GM23338 (cell line): ENCODE measurements at regions not wholly inside any gene's neighbourhood (a gene's known extent, or its start where the extent isn't known, plus 50 kb on each side); places are given as distances from the start of the nearest gene placed in this dataset.

Experiments
- ATAC-seq: fragments of 200-7000 bp; cut with Tn5 transposase; 3 replicates; pipeline ENCODE4 v1.9.1; 2020
- DNase-seq: peaks from one replicate; pipeline ENCODE4 v3.0.0-alpha.2; 2015; ENCODE audit warnings: low spot score
- H2AFZ ChIP-seq: fragments of 200-600 bp; sonication (generic); 2 replicates; pipeline ENCODE4 v1.8.0; 2016; ENCODE audit warnings: antibody characterized with exemption, mild to moderate bottlenecking, moderate library complexity
- H3F3A ChIP-seq: fragments of 200-600 bp; sonication (generic); replicated peaks from 2 replicates; pipeline ENCODE4 v1.8.0; 2017; ENCODE audit warnings: antibody characterized with exemption, mixed run types, low read depth
- H3K27ac ChIP-seq: fragments of 200-600 bp; sonication (generic); 2 replicates; pipeline ENCODE4 v1.6.1; 2016; ENCODE audit warnings: low read depth
- H3K27me3 ChIP-seq: fragments of 200-600 bp; sonication (generic); 2 replicates; pipeline ENCODE4 v1.8.0; 2016; ENCODE audit warnings: mild to moderate bottlenecking, mixed run types, moderate library complexity; ENCODE audit not compliant: insufficient read depth
- H3K36me3 ChIP-seq: fragments of 200-600 bp; sonication (generic); 2 replicates; pipeline ENCODE4 v1.8.0; 2016; ENCODE audit warnings: mild to moderate bottlenecking; ENCODE audit not compliant: insufficient read depth
- H3K4me1 ChIP-seq: fragments of 200-600 bp; sonication (generic); 2 replicates; pipeline ENCODE4 v1.8.0; 2016; ENCODE audit warnings: mild to moderate bottlenecking, moderate library complexity; ENCODE audit not compliant: insufficient read depth
- H3K4me2 ChIP-seq: fragments of 200-600 bp; sonication (generic); 2 replicates; pipeline ENCODE4 v1.7.1; 2017; ENCODE audit warnings: mixed run types
- H3K4me3 ChIP-seq: fragments of 200-600 bp; sonication (generic); 2 replicates; pipeline ENCODE4 v1.6.1; 2016; ENCODE audit warnings: mixed run types
- H3K79me2 ChIP-seq: fragments of 200-600 bp; sonication (generic); replicated peaks from 2 replicates; pipeline ENCODE4 v1.8.0; 2017; ENCODE audit warnings: mild to moderate bottlenecking; ENCODE audit not compliant: insufficient read depth
- H3K9me2 ChIP-seq: fragments of 200-600 bp; sonication (generic); 2 replicates; pipeline ENCODE4 v1.8.0; 2017; ENCODE audit not compliant: insufficient read depth
- H4K20me1 ChIP-seq: fragments of 200-600 bp; sonication (generic); replicated peaks from 2 replicates; pipeline ENCODE4 v1.8.0; 2017; ENCODE audit warnings: mild to moderate bottlenecking; ENCODE audit not compliant: insufficient read depth
- H3K27ac Mint-ChIP-seq: 2 replicates; pipeline ENCODE4 v1.8.0; 2020; ENCODE audit warnings: inconsistent platforms, mild to moderate bottlenecking, moderate library complexity, mixed read lengths
- H3K27me3 Mint-ChIP-seq: 3 replicates; pipeline ENCODE4 v1.8.0; 2022; ENCODE audit warnings: low read depth, mild to moderate bottlenecking, moderate library complexity, mixed read lengths, inconsistent platforms; ENCODE audit not compliant: insufficient read depth, poor library complexity
- H3K36me3 Mint-ChIP-seq: 3 replicates; pipeline ENCODE4 v1.8.0; 2021; ENCODE audit warnings: low read depth, mild to moderate bottlenecking, inconsistent platforms, moderate library complexity, mixed read lengths
- H3K4me1 Mint-ChIP-seq: 3 replicates; pipeline ENCODE4 v1.8.0; 2020; ENCODE audit warnings: mild to moderate bottlenecking, inconsistent platforms, mixed read lengths
- H3K4me3 Mint-ChIP-seq: 3 replicates; pipeline ENCODE4 v1.8.0; 2021; ENCODE audit warnings: moderate library complexity, mild to moderate bottlenecking, inconsistent platforms, mixed read lengths
- H3K9me3 Mint-ChIP-seq: 3 replicates; pipeline ENCODE4 v1.8.0; 2020; ENCODE audit warnings: moderate library complexity, mild to moderate bottlenecking, inconsistent platforms, mixed read lengths
- CREB1 ChIP-seq: fragments of 250-450 bp; sonication (Bioruptor Pico); IDR thresholded peaks from 2 replicates; pipeline ENCODE4 v1.5.0; 2020; ENCODE audit warnings: low read depth, mild to moderate bottlenecking, moderate library complexity
- EZH2 ChIP-seq: fragments of 200-600 bp; sonication (generic); IDR thresholded peaks from one replicate; pipeline ENCODE4 v1.8.0; 2017; ENCODE audit warnings: antibody characterized with exemption, mild to moderate bottlenecking, low read depth; ENCODE audit not compliant: unreplicated experiment
- EZH2phosphoT487 ChIP-seq: fragments of 200-600 bp; sonication (generic); IDR thresholded peaks from one replicate; pipeline ENCODE4 v1.8.1; 2018; ENCODE audit warnings: antibody characterized with exemption; ENCODE audit not compliant: unreplicated experiment
- JUNB ChIP-seq: IDR thresholded peaks from one replicate; pipeline ENCODE4 v1.6.1; 2016; ENCODE audit warnings: antibody characterized with exemption; ENCODE audit not compliant: unreplicated experiment
- NANOG ChIP-seq: IDR thresholded peaks from 2 replicates; pipeline ENCODE4 v1.6.1; 2016; ENCODE audit warnings: antibody characterized with exemption, borderline replicate concordance
- POLR2AphosphoS5 ChIP-seq: IDR thresholded peaks from 2 replicates; pipeline ENCODE4 v1.6.1; 2016; ENCODE audit warnings: antibody characterized with exemption, low read depth
- STAT1 ChIP-seq: IDR thresholded peaks from one replicate; pipeline ENCODE4 v1.6.1; 2016; ENCODE audit warnings: antibody characterized with exemption; ENCODE audit not compliant: unreplicated experiment
- ZNF114 ChIP-seq: fragments of 250-450 bp; sonication (Bioruptor Pico); IDR thresholded peaks from 2 replicates; pipeline ENCODE4 v1.5.0; 2020; ENCODE audit warnings: mild to moderate bottlenecking, moderate library complexity
- ZNF331 ChIP-seq: fragments of 250-450 bp; sonication (Bioruptor Pico); IDR thresholded peaks from 2 replicates; pipeline ENCODE4 v1.5.0; 2020; ENCODE audit warnings: low read depth, mild to moderate bottlenecking, moderate library complexity
- TF ChIP-seq, protein P1 (sequence below): IDR thresholded peaks from one replicate; pipeline ENCODE4 v1.6.1; 2018; ENCODE audit warnings: antibody characterized with exemption; ENCODE audit not compliant: unreplicated experiment
- TF ChIP-seq, protein P2 (sequence below): IDR thresholded peaks from 2 replicates; pipeline ENCODE4 v1.6.1; 2016; ENCODE audit warnings: antibody characterized with exemption
- TF ChIP-seq, protein P3 (sequence below): fragments of 250-450 bp; sonication (Bioruptor Pico); IDR thresholded peaks from 2 replicates; pipeline ENCODE4 v1.5.0; 2020; ENCODE audit warnings: mild to moderate bottlenecking, moderate library complexity
- TF ChIP-seq, protein P4 (sequence below), 2 experiments: fragments of 200-600 bp in 1 of 2; sonication (generic) in 1 of 2; conservative IDR thresholded peaks; 2 replicates each; pipeline versions ENCODE4 v1.5.1 to v1.6.1; 2016 to 2017; ENCODE audit warnings: antibody characterized with exemption in 2 of 2, low read depth in 2 of 2, mild to moderate bottlenecking in 2 of 2, moderate library complexity in 1 of 2

DNA sequence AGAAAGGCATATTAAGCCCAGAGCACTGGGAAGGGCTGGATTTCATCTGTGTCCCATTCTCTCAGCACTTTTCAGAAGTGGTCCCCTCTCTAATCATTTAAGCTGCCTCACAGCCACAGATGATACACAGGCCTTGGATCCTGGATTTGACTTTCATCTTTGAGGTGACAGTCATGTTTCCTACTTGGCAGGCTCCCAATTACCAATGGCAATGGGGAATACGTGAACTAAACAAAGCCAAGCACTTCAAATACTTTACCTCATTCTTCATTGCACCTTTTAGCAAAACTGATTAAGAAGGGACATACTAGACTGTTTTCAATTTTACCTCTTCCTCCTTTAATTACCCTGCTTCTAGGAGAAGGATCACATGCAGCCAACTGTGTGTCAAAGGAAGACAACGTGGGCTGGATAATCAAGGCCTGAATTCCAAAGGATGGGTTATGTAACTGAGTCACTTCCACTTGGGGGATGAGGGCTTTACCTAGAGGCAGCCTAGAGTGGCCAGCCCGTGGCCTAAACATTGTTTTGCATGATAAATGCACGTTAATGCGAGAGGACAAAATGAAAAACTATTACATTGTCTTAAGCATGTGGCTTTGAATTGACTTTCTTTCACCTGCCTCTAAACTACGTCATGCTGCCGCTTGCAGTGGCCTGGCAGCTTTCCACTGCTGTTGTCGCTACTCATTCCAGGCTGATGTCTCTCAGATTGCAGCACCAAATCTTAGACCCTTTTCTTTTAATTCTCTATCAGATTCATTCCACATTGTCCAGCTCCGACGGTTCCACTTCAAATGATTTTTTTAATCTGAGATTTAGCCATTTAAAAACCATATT is 95.0 kb downstream of the KCTD12 start:
- Mint-ChIP-seq H3K4me1 (peaks cover 28% of the 10 kb centered on the region), H3K27me3 (no peaks in the 10 kb centered on the region), H3K4me3 (no peak overlapping the region; the same call in 2 of the 3 replicates), H3K9me3 (no peaks in the 10 kb centered on the region), H3K27ac (0 out of 2 replicates have a peak overlapping the region, but pooled peaks have one; percentile 1), H3K36me3 (no peaks in the 10 kb centered on the region)
- Histone ChIP-seq H3K36me3 (no peaks in the 10 kb centered on the region), H4K20me1 (no peaks in the 10 kb centered on the region), H3K4me2 (no peak overlapping the region), H3K27me3 (no peaks in the 10 kb centered on the region), H3K9me2 (no peaks in the 10 kb centered on the region), H3F3A (no peaks in the 10 kb centered on the region), H3K4me1 (no peaks in the 10 kb centered on the region; the same call in none of the 2 replicates), H3K4me3 (no peak overlapping the region), H2AFZ (peak overlapping the region; percentile 91), H3K27ac (no peak overlapping the region), H3K79me2 (no peaks in the 10 kb centered on the region)
- DNase-seq (peak; percentile 7), ATAC-seq (peak; percentile 55)
- TF ChIP-seq ZNF114 (CRISPR knock-in tag): no peak
- no peak for TF ChIP-seq STAT1
- no peak for TF ChIP-seq ZNF331 (CRISPR knock-in tag)
- no peak for TF ChIP-seq POLR2AphosphoS5
- no peak for TF ChIP-seq JUNB
- TF ChIP-seq NANOG: no peak
- TF ChIP-seq EZH2: no peak
- TF ChIP-seq, protein P1, sequence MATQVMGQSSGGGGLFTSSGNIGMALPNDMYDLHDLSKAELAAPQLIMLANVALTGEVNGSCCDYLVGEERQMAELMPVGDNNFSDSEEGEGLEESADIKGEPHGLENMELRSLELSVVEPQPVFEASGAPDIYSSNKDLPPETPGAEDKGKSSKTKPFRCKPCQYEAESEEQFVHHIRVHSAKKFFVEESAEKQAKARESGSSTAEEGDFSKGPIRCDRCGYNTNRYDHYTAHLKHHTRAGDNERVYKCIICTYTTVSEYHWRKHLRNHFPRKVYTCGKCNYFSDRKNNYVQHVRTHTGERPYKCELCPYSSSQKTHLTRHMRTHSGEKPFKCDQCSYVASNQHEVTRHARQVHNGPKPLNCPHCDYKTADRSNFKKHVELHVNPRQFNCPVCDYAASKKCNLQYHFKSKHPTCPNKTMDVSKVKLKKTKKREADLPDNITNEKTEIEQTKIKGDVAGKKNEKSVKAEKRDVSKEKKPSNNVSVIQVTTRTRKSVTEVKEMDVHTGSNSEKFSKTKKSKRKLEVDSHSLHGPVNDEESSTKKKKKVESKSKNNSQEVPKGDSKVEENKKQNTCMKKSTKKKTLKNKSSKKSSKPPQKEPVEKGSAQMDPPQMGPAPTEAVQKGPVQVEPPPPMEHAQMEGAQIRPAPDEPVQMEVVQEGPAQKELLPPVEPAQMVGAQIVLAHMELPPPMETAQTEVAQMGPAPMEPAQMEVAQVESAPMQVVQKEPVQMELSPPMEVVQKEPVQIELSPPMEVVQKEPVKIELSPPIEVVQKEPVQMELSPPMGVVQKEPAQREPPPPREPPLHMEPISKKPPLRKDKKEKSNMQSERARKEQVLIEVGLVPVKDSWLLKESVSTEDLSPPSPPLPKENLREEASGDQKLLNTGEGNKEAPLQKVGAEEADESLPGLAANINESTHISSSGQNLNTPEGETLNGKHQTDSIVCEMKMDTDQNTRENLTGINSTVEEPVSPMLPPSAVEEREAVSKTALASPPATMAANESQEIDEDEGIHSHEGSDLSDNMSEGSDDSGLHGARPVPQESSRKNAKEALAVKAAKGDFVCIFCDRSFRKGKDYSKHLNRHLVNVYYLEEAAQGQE: no peak
- TF ChIP-seq, protein P2, sequence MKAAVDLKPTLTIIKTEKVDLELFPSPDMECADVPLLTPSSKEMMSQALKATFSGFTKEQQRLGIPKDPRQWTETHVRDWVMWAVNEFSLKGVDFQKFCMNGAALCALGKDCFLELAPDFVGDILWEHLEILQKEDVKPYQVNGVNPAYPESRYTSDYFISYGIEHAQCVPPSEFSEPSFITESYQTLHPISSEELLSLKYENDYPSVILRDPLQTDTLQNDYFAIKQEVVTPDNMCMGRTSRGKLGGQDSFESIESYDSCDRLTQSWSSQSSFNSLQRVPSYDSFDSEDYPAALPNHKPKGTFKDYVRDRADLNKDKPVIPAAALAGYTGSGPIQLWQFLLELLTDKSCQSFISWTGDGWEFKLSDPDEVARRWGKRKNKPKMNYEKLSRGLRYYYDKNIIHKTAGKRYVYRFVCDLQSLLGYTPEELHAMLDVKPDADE: no peak
- TF ChIP-seq, protein P3, sequence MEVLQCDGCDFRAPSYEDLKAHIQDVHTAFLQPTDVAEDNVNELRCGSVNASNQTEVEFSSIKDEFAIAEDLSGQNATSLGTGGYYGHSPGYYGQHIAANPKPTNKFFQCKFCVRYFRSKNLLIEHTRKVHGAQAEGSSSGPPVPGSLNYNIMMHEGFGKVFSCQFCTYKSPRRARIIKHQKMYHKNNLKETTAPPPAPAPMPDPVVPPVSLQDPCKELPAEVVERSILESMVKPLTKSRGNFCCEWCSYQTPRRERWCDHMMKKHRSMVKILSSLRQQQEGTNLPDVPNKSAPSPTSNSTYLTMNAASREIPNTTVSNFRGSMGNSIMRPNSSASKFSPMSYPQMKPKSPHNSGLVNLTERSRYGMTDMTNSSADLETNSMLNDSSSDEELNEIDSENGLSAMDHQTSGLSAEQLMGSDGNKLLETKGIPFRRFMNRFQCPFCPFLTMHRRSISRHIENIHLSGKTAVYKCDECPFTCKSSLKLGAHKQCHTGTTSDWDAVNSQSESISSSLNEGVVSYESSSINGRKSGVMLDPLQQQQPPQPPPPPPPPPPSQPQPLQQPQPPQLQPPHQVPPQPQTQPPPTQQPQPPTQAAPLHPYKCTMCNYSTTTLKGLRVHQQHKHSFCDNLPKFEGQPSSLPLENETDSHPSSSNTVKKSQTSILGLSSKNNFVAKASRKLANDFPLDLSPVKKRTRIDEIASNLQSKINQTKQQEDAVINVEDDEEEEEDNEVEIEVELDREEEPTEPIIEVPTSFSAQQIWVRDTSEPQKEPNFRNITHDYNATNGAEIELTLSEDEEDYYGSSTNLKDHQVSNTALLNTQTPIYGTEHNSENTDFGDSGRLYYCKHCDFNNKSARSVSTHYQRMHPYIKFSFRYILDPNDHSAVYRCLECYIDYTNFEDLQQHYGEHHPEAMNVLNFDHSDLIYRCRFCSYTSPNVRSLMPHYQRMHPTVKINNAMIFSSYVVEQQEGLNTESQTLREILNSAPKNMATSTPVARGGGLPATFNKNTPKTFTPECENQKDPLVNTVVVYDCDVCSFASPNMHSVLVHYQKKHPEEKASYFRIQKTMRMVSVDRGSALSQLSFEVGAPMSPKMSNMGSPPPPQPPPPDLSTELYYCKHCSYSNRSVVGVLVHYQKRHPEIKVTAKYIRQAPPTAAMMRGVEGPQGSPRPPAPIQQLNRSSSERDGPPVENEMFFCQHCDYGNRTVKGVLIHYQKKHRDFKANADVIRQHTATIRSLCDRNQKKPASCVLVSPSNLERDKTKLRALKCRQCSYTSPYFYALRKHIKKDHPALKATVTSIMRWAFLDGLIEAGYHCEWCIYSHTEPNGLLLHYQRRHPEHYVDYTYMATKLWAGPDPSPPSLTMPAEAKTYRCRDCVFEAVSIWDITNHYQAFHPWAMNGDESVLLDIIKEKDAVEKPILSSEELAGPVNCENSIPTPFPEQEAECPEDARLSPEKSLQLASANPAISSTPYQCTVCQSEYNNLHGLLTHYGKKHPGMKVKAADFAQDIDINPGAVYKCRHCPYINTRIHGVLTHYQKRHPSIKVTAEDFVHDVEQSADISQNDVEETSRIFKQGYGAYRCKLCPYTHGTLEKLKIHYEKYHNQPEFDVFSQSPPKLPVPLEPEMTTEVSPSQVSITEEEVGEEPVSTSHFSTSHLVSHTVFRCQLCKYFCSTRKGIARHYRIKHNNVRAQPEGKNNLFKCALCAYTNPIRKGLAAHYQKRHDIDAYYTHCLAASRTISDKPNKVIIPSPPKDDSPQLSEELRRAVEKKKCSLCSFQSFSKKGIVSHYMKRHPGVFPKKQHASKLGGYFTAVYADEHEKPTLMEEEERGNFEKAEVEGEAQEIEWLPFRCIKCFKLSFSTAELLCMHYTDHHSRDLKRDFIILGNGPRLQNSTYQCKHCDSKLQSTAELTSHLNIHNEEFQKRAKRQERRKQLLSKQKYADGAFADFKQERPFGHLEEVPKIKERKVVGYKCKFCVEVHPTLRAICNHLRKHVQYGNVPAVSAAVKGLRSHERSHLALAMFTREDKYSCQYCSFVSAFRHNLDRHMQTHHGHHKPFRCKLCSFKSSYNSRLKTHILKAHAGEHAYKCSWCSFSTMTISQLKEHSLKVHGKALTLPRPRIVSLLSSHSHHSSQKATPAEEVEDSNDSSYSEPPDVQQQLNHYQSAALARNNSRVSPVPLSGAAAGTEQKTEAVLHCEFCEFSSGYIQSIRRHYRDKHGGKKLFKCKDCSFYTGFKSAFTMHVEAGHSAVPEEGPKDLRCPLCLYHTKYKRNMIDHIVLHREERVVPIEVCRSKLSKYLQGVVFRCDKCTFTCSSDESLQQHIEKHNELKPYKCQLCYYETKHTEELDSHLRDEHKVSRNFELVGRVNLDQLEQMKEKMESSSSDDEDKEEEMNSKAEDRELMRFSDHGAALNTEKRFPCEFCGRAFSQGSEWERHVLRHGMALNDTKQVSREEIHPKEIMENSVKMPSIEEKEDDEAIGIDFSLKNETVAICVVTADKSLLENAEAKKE (CRISPR knock-in tag): no peak
- no peak for TF ChIP-seq EZH2phosphoT487
- no peak for TF ChIP-seq CREB1 (CRISPR knock-in tag)
- TF ChIP-seq, protein P4, sequence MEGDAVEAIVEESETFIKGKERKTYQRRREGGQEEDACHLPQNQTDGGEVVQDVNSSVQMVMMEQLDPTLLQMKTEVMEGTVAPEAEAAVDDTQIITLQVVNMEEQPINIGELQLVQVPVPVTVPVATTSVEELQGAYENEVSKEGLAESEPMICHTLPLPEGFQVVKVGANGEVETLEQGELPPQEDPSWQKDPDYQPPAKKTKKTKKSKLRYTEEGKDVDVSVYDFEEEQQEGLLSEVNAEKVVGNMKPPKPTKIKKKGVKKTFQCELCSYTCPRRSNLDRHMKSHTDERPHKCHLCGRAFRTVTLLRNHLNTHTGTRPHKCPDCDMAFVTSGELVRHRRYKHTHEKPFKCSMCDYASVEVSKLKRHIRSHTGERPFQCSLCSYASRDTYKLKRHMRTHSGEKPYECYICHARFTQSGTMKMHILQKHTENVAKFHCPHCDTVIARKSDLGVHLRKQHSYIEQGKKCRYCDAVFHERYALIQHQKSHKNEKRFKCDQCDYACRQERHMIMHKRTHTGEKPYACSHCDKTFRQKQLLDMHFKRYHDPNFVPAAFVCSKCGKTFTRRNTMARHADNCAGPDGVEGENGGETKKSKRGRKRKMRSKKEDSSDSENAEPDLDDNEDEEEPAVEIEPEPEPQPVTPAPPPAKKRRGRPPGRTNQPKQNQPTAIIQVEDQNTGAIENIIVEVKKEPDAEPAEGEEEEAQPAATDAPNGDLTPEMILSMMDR (conservative IDR thresholded peaks at IDR 0.05; ENCODE audit: low read depth in 2 of 2): no peak
